Mesothelial cell of epicardium (in vitro differentiated cells): ENCODE measurements at regions not wholly inside any gene's neighbourhood (a gene's known extent, or its start where the extent isn't known, plus 50 kb on each side); places are given as distances from the start of the nearest gene placed in this dataset.
"Not testable (repeated sequence)": the region's sequence is repeated elsewhere in the genome, so short reads cannot be mapped to it uniquely, and the experiment has no call there.

ENCODE experiments used
- DNase-seq, 2 experiments: peaks; one replicate each; pipeline ENCODE4 v3.0.0; 2021; ENCODE audit warnings: low spot score in 2 of 2; ENCODE audit not compliant: unreplicated experiment in 2 of 2
- H3K27ac Mint-ChIP-seq: 2 replicates; pipeline ENCODE4 v1.8.0; 2021; ENCODE audit warnings: mixed read lengths
- H3K27me3 Mint-ChIP-seq: 2 replicates; pipeline ENCODE4 v1.8.0; 2021; ENCODE audit warnings: low read depth, mixed read lengths
- H3K36me3 Mint-ChIP-seq: 2 replicates; pipeline ENCODE4 v1.8.0; 2021; ENCODE audit warnings: mixed read lengths
- H3K4me1 Mint-ChIP-seq: 2 replicates; pipeline ENCODE4 v1.8.0; 2021; ENCODE audit warnings: mixed read lengths
- H3K4me3 Mint-ChIP-seq: 2 replicates; pipeline ENCODE4 v1.8.0; 2021; ENCODE audit warnings: mild to moderate bottlenecking, moderate library complexity, mixed read lengths
- H3K9me3 Mint-ChIP-seq: 2 replicates; pipeline ENCODE4 v1.8.0; 2021; ENCODE audit warnings: mixed read lengths
- TF ChIP-seq, protein P1 (sequence below): fragments of 200-600 bp; sonication (generic); IDR thresholded peaks from one replicate; pipeline ENCODE4 v1.5.0; 2021; ENCODE audit warnings: antibody characterized with exemption; ENCODE audit not compliant: unreplicated experiment

DNA sequence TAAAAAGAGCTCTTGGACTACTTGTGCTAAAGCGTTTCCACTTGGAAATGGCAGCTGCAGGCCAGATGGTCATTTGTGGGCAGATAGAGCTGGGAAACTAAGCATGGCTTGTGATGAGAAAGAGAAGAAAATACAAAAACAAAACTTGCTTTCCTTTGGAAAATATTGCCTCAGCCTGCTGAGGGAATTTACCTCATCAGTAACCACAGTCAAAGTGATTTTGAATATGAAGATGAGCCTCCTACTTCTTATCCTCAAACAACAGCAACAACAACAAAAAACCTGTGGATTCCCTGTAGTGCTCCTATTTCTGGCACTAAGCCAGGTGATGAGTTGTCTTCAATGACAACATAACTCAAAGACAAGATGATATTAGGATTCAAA is 62.7 kb upstream of the FIBIN start:
- peaks cover 17% of the 10 kb centered on the region for H3K9me3 Mint-ChIP-seq
- TF ChIP-seq, protein P1, sequence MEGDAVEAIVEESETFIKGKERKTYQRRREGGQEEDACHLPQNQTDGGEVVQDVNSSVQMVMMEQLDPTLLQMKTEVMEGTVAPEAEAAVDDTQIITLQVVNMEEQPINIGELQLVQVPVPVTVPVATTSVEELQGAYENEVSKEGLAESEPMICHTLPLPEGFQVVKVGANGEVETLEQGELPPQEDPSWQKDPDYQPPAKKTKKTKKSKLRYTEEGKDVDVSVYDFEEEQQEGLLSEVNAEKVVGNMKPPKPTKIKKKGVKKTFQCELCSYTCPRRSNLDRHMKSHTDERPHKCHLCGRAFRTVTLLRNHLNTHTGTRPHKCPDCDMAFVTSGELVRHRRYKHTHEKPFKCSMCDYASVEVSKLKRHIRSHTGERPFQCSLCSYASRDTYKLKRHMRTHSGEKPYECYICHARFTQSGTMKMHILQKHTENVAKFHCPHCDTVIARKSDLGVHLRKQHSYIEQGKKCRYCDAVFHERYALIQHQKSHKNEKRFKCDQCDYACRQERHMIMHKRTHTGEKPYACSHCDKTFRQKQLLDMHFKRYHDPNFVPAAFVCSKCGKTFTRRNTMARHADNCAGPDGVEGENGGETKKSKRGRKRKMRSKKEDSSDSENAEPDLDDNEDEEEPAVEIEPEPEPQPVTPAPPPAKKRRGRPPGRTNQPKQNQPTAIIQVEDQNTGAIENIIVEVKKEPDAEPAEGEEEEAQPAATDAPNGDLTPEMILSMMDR = no peak
- DNase-seq = no peak
- no peaks in the 10 kb centered on the region for H3K27me3 Mint-ChIP-seq
- H3K36me3 Mint-ChIP-seq = no peaks in the 10 kb centered on the region
- no peak overlapping the region for H3K27ac Mint-ChIP-seq
- no peak overlapping the region for H3K4me3 Mint-ChIP-seq
- H3K4me1 Mint-ChIP-seq = peaks cover 2% of the 10 kb centered on the region

DNA sequence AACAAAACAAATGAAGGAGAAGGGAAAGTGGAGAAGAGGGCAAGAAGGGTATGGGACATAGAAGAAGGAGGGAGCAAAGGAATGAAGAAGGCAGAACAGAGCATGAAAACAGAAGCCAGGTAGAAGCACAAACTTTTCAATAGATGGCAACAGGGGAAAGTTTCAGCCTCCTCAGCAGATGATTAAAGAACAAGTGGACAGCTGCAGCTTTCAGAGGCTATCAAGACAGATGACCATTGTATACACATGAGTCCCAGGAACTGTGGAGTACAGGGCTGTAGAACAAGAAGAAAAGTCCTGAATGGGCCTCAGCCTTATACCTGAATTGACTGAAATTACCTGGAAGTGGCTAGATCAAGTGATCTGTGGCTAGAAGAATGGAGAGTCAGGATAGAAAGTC is 62.0 kb upstream of the FIBIN start:
- H3K27ac Mint-ChIP-seq = no peak overlapping the region
- no peaks in the 10 kb centered on the region for H3K36me3 Mint-ChIP-seq
- DNase-seq = no peak
- H3K4me1 Mint-ChIP-seq = peaks cover 2% of the 10 kb centered on the region
- H3K4me3 Mint-ChIP-seq = no peak overlapping the region
- H3K27me3 Mint-ChIP-seq = no peaks in the 10 kb centered on the region
- peaks cover 11% of the 10 kb centered on the region for H3K9me3 Mint-ChIP-seq
- TF ChIP-seq, protein P1 = no peak

DNA sequence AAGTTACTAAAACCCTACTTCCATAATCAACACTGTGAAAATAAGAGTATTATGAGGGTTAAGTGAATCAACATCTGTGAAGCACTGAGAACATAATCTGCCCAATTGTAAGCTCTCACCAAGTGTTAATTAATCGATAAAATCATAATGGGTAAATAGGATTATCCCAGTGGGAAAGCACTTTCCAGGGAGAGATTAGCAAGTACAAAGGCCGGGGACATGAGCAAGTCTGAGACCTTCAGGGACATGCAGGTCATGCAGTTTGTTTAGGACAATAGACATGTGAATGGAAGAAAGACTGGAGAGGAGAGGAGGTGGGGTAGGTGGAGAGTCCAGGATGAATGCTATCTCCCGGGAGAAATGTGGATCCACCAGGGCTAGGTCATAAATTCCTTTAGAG is 57.8 kb upstream of the FIBIN start:
- TF ChIP-seq, protein P1 = no peak
- no peak for DNase-seq
- no peak overlapping the region for H3K27ac Mint-ChIP-seq
- H3K36me3 Mint-ChIP-seq = no peaks in the 10 kb centered on the region
- no peaks in the 10 kb centered on the region for H3K4me1 Mint-ChIP-seq
- H3K27me3 Mint-ChIP-seq = no peaks in the 10 kb centered on the region
- no peak overlapping the region for H3K4me3 Mint-ChIP-seq
- peaks cover 11% of the 10 kb centered on the region for H3K9me3 Mint-ChIP-seq

DNA sequence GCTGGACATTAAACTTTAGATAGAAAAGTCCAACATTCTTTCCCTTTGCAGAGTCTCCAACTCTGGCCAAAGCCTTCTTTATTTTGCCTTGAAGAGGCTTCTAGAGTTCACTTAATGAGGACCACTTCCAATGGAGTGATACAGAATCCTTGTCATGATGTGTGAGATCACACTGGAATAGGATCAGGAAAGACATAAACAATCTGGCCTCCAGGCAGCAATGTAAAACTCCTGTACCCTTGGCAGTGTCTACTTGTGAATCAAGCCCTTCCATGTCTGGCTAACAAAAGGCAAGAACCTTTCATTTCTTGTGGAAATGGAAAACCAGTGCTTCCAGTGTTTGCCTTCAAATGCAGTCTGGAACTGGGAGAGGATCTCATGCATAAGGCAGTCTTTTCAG is 56.5 kb upstream of the FIBIN start:
- Mint-ChIP-seq H3K27me3 (no peaks in the 10 kb centered on the region), H3K9me3 (peaks cover 18% of the 10 kb centered on the region), H3K4me3 (no peak overlapping the region), H3K4me1 (no peaks in the 10 kb centered on the region), H3K27ac (no peak overlapping the region), H3K36me3 (no peaks in the 10 kb centered on the region)
- no peak for DNase-seq
- TF ChIP-seq, protein P1 = no peak

DNA sequence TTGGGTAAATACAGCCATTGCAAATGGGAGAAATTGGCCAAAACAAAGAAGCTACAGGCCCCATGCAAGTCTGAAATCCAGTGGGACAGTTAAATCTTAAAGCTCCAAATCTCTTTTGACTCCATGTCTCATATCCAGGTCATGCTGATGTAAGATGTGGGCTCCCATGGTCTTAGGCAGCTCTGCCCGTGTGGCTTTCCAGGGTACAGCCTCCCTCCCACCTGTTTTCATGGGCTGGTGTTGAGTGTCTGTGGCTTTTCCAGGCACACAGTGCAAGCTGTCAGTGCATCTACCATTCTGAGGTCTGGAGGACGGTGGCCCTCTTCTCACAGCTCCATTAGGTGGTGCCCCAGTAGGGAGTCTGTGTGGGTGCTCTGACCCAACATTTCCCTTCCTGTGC is 53.4 kb upstream of the FIBIN start:
- H3K27me3 Mint-ChIP-seq, H3K4me3 Mint-ChIP-seq, H3K4me1 Mint-ChIP-seq, H3K36me3 Mint-ChIP-seq, H3K27ac Mint-ChIP-seq, DNase-seq: not testable (repeated sequence)
- H3K9me3 Mint-ChIP-seq = peaks cover 15% of the 10 kb centered on the region

DNA sequence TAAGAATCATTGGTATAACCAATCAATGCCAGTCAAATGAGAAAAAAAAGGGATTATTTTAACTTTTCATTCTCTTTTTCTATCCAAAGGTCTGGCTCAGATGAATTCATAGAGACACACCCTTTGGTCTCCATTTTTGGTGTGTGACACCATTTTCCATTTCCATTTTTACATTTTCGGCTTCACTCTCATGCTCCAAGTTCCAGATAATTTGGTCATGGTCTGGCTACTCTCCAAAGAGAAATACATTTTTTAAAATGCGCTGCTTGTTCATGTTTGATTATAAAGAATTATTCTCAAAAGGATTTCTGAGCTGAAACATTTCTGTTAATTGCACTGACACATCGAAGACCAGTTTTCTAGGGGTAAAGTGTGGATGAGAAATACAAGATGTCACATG is 51.6 kb upstream of the FIBIN start:
- H3K27ac Mint-ChIP-seq = no peak overlapping the region
- H3K4me3 Mint-ChIP-seq = no peak overlapping the region
- TF ChIP-seq, protein P1 = no peak
- DNase-seq = no peak
- no peaks in the 10 kb centered on the region for H3K4me1 Mint-ChIP-seq
- no peaks in the 10 kb centered on the region for H3K36me3 Mint-ChIP-seq
- no peaks in the 10 kb centered on the region for H3K27me3 Mint-ChIP-seq
- H3K9me3 Mint-ChIP-seq = peaks cover 15% of the 10 kb centered on the region
